SK-N-SH treated with all-trans-retinoic acid at 6 μM for 48 hours (cell line): ENCODE measurements at regions not wholly inside any gene's neighbourhood (a gene's known extent, or its start where the extent isn't known, plus 50 kb on each side); places are given as distances from the start of the nearest gene placed in this dataset.

Experiments used
- ATAC-seq: fragments of 200-7000 bp; cut with Tn5 transposase; 3 replicates; pipeline ENCODE4 v1.9.1; 2020; ENCODE audit warnings: mild to moderate bottlenecking, moderate library complexity
- ARNTL ChIP-seq: fragments of 450-650 bp; formaldehyde crosslinking; IDR thresholded peaks from 2 replicates; pipeline ENCODE4 v1.5.0; 2020; ENCODE audit warnings: low read depth, mild to moderate bottlenecking, moderate library complexity, borderline replicate concordance
- BACH2 ChIP-seq: fragments of 250-450 bp; sonication (Bioruptor Pico); IDR thresholded peaks from 2 replicates; pipeline ENCODE4 v1.9.0; 2021; ENCODE audit warnings: mild to moderate bottlenecking, borderline replicate concordance
- CREB5 ChIP-seq: fragments of 250-450 bp; sonication (Bioruptor Pico); IDR thresholded peaks from 2 replicates; pipeline ENCODE4 v1.5.1; 2020; ENCODE audit warnings: low read depth, mild to moderate bottlenecking, moderate library complexity
- CSDC2 ChIP-seq: fragments of 250-450 bp; sonication (Bioruptor Pico); IDR thresholded peaks from 2 replicates; pipeline ENCODE4 v1.5.0; 2020; ENCODE audit warnings: mild to moderate bottlenecking, moderate library complexity
- CSRNP3 ChIP-seq: fragments of 250-450 bp; sonication (Bioruptor Pico); IDR thresholded peaks from 2 replicates; pipeline ENCODE4 v1.5.1; 2021; ENCODE audit warnings: mild to moderate bottlenecking, moderate library complexity
- ESRRG ChIP-seq: fragments of 250-450 bp; sonication (Bioruptor Pico); IDR thresholded peaks from 2 replicates; pipeline ENCODE4 v1.6.1; 2021; ENCODE audit warnings: mild to moderate bottlenecking
- GLIS3 ChIP-seq: fragments of 250-450 bp; sonication (Bioruptor Pico); IDR thresholded peaks from 2 replicates; pipeline ENCODE4 v1.5.0; 2020; ENCODE audit warnings: mild to moderate bottlenecking, moderate library complexity
- ISL1 ChIP-seq: fragments of 250-450 bp; sonication (Bioruptor Pico); IDR thresholded peaks from 2 replicates; pipeline ENCODE4 v2.1.2; 2022; ENCODE audit warnings: mild to moderate bottlenecking, moderate library complexity
- OSR1 ChIP-seq: fragments of 250-450 bp; sonication (Bioruptor Pico); IDR thresholded peaks from 2 replicates; pipeline ENCODE4 v1.8.0; 2022; ENCODE audit warnings: moderate library complexity, mild to moderate bottlenecking, inconsistent platforms
- PATZ1 ChIP-seq: fragments of 250-450 bp; sonication (Bioruptor Pico); IDR thresholded peaks from 2 replicates; pipeline ENCODE4 v1.8.0; 2020; ENCODE audit warnings: mild to moderate bottlenecking, moderate library complexity, borderline replicate concordance
- POU6F1 ChIP-seq: fragments of 250-450 bp; sonication (Bioruptor Pico); IDR thresholded peaks from 2 replicates; pipeline ENCODE4 v1.8.0; 2021; ENCODE audit warnings: low read depth, mild to moderate bottlenecking, moderate library complexity, borderline replicate concordance
- PPARA ChIP-seq: fragments of 250-450 bp; sonication (Bioruptor Pico); IDR thresholded peaks from 2 replicates; pipeline ENCODE4 v1.5.0; 2020; ENCODE audit warnings: mild to moderate bottlenecking, borderline replicate concordance
- RARB ChIP-seq: fragments of 250-450 bp; sonication (Bioruptor Pico); IDR thresholded peaks from 2 replicates; pipeline ENCODE4 v1.8.0; 2021; ENCODE audit warnings: mild to moderate bottlenecking, moderate library complexity
- SNAI2 ChIP-seq: fragments of 250-450 bp; sonication (Bioruptor Pico); IDR thresholded peaks from 2 replicates; pipeline ENCODE4 v1.5.0; 2020; ENCODE audit warnings: mild to moderate bottlenecking, moderate library complexity
- TCF4 ChIP-seq: fragments of 250-450 bp; sonication (Bioruptor Pico); IDR thresholded peaks from 2 replicates; pipeline ENCODE4 v1.8.0; 2021; ENCODE audit warnings: mild to moderate bottlenecking, moderate library complexity, borderline replicate concordance
- TOX ChIP-seq: fragments of 250-450 bp; sonication (Bioruptor Pico); IDR thresholded peaks from 2 replicates; pipeline ENCODE4 v1.8.0; 2021; ENCODE audit warnings: mild to moderate bottlenecking, moderate library complexity, borderline replicate concordance
- ZC3H10 ChIP-seq: fragments of 250-450 bp; sonication (Bioruptor Pico); IDR thresholded peaks from 2 replicates; pipeline ENCODE4 v1.5.1; 2021; ENCODE audit warnings: mild to moderate bottlenecking, moderate library complexity
- ZFP3 ChIP-seq: fragments of 250-450 bp; sonication (Bioruptor Pico); IDR thresholded peaks from 2 replicates; pipeline ENCODE4 v1.5.0; 2020; ENCODE audit warnings: mild to moderate bottlenecking, moderate library complexity
- ZFP30 ChIP-seq: fragments of 450-650 bp; formaldehyde crosslinking; IDR thresholded peaks from 2 replicates; pipeline ENCODE4 v1.5.0; 2022; ENCODE audit warnings: mild to moderate bottlenecking, moderate library complexity
- ZNF565 ChIP-seq: fragments of 450-650 bp; formaldehyde crosslinking; conservative IDR thresholded peaks from 2 replicates; pipeline ENCODE4 v1.5.0; 2020; ENCODE audit warnings: low read depth, mild to moderate bottlenecking, moderate library complexity
- ZNF70 ChIP-seq: fragments of 450-650 bp; formaldehyde crosslinking; IDR thresholded peaks from 2 replicates; pipeline ENCODE4 v1.5.0; 2020; ENCODE audit warnings: mild to moderate bottlenecking, moderate library complexity
- ZNF8 ChIP-seq: fragments of 450-650 bp; formaldehyde crosslinking; IDR thresholded peaks from 2 replicates; pipeline ENCODE4 v1.5.0; 2020; ENCODE audit warnings: mild to moderate bottlenecking, moderate library complexity

GRCh38 chr3:162390891-162391290 is 894.3 kb downstream of the OTOL1 start:
- ATAC-seq: peak; percentile 73
- no peak for TF ChIP-seq OSR1
- no peak; the same call in 1 of the 2 replicates for TF ChIP-seq TOX
- no peak for TF ChIP-seq SNAI2
- no peak for TF ChIP-seq ISL1 (CRISPR knock-in tag)
- TF ChIP-seq ZNF70 (CRISPR knock-in tag): no peak
- no peak for TF ChIP-seq BACH2 (CRISPR knock-in tag)
- no peak for TF ChIP-seq ZFP30 (CRISPR knock-in tag)
- no peak for TF ChIP-seq RARB (CRISPR knock-in tag)
- no peak for TF ChIP-seq GLIS3 (CRISPR knock-in tag)
- TF ChIP-seq POU6F1 (CRISPR knock-in tag): no peak
- no peak for TF ChIP-seq CSRNP3 (CRISPR knock-in tag)
- TF ChIP-seq ZNF565 (CRISPR knock-in tag): no peak
- TF ChIP-seq ARNTL (CRISPR knock-in tag): no peak
- TF ChIP-seq, all 23 proteins: peak for 0

- 0 out of 2 replicates have a peak, but pooled peaks have one; percentile 43 for TF ChIP-seq OSR1
- no peak for TF ChIP-seq CSDC2 (CRISPR knock-in tag)
- TF ChIP-seq ZNF70 (CRISPR knock-in tag): no peak
- peak; percentile 57 for ATAC-seq
Observed at GRCh38 chr3:162391301-162391700, 894.7 kb downstream of the OTOL1 start.

GRCh38 chr3:162395496-162395895 is 898.9 kb downstream of the OTOL1 start:
- TF ChIP-seq PPARA (CRISPR knock-in tag) (no peak), PATZ1 (no peak), POU6F1 (CRISPR knock-in tag) (no peak), RARB (CRISPR knock-in tag) (no peak), ZFP30 (CRISPR knock-in tag) (no peak), OSR1 (no peak), ESRRG (CRISPR knock-in tag) (no peak), ZFP3 (CRISPR knock-in tag) (no peak), ZC3H10 (CRISPR knock-in tag) (no peak), ARNTL (CRISPR knock-in tag) (no peak), BACH2 (CRISPR knock-in tag) (no peak), ISL1 (CRISPR knock-in tag) (no peak), ZNF8 (CRISPR knock-in tag) (no peak), TOX (no peak), CREB5 (CRISPR knock-in tag) (no peak), TCF4 (CRISPR knock-in tag) (no peak), SNAI2 (no peak), CSDC2 (CRISPR knock-in tag) (no peak)
- TF ChIP-seq, all 23 proteins: peak for 0
- no peak for ATAC-seq

GRCh38 chr3:162398554-162398953 is 901.9 kb downstream of the OTOL1 start:
- no peak for ATAC-seq
- TF ChIP-seq ESRRG (CRISPR knock-in tag) (no peak), PPARA (CRISPR knock-in tag) (no peak), CSRNP3 (CRISPR knock-in tag) (no peak), SNAI2 (no peak), BACH2 (CRISPR knock-in tag) (no peak), ZNF70 (CRISPR knock-in tag) (no peak), TOX (no peak), ZC3H10 (CRISPR knock-in tag) (no peak), POU6F1 (CRISPR knock-in tag) (no peak), ZNF8 (CRISPR knock-in tag) (no peak), TCF4 (CRISPR knock-in tag) (no peak), OSR1 (no peak), ISL1 (CRISPR knock-in tag) (no peak), ARNTL (CRISPR knock-in tag) (no peak)
